ENCODE measurements at regions not wholly inside any gene's neighbourhood (a gene's known extent, or its start where the extent isn't known, plus 50 kb on each side); places are given as distances from the start of the nearest gene placed in this dataset.

- Histone ChIP-seq H3K4me1 (ENCODE audit: control insufficient read depth in 2 of 2, insufficient read depth in 2 of 2, low read length in 1 of 2) (peaks cover 0 to 2% of the 10 kb centered on the region in 2 donors), H3K27me3 (ENCODE audit: control insufficient read depth in 1 of 2, insufficient read depth in 2 of 2, low read length in 2 of 2) (no peaks in the 10 kb centered on the region), H3K9me3 (ENCODE audit: control insufficient read depth in 2 of 2, insufficient read depth in 1 of 2, low read depth in 1 of 2, low read length in 1 of 2) (peaks cover 0 to 3% of the 10 kb centered on the region in 2 donors), H3K4me3 (ENCODE audit: low read depth in 1 of 2, low read length in 2 of 2) (no peak overlapping the region), H3K36me3 (ENCODE audit: control insufficient read depth in 2 of 2, insufficient read depth in 2 of 2, low read length in 1 of 2) (no peaks in the 10 kb centered on the region), H3K27ac (ENCODE audit: low read depth in 2 of 2, low read length in 1 of 2) (no peak overlapping the region)
- WGBS, 2 donors = 67 to 77% methylated on average over 11 of the region's 11 CpGs
Observed at GRCh38 chr5:6003040-6003825, 375.1 kb downstream of the MED10 start.

- WGBS, 2 donors = 35 to 48% methylated on average over 6 of the region's 6 CpGs
- Histone ChIP-seq H3K4me3 (ENCODE audit: low read depth in 1 of 2, low read length in 2 of 2) (no peak overlapping the region), H3K4me1 (ENCODE audit: control insufficient read depth in 2 of 2, insufficient read depth in 2 of 2, low read length in 1 of 2) (peaks cover 0 to 2% of the 10 kb centered on the region in 2 donors), H3K27me3 (ENCODE audit: control insufficient read depth in 1 of 2, insufficient read depth in 2 of 2, low read length in 2 of 2) (no peaks in the 10 kb centered on the region), H3K9me3 (ENCODE audit: control insufficient read depth in 2 of 2, insufficient read depth in 1 of 2, low read depth in 1 of 2, low read length in 1 of 2) (peaks cover 3 to 5% of the 10 kb centered on the region in 2 donors), H3K36me3 (ENCODE audit: control insufficient read depth in 2 of 2, insufficient read depth in 2 of 2, low read length in 1 of 2) (no peaks in the 10 kb centered on the region), H3K27ac (ENCODE audit: low read depth in 2 of 2, low read length in 1 of 2) (no peak overlapping the region)
Observed at GRCh38 chr5:6000867-6001266, 377.5 kb downstream of the MED10 start.

GRCh38 chr5:5995819-5996218 lies 382.5 kb downstream of the MED10 start:
- no peak overlapping the region for H3K4me3 ChIP-seq (ENCODE audit: low read depth in 1 of 2, low read length in 2 of 2)
- peaks cover 3 to 5% of the 10 kb centered on the region in 2 donors for H3K9me3 ChIP-seq (ENCODE audit: control insufficient read depth in 2 of 2, insufficient read depth in 1 of 2, low read depth in 1 of 2, low read length in 1 of 2)
- H3K27me3 ChIP-seq (ENCODE audit: control insufficient read depth in 1 of 2, insufficient read depth in 2 of 2, low read length in 2 of 2) = no peaks in the 10 kb centered on the region
- H3K27ac ChIP-seq (ENCODE audit: low read depth in 2 of 2, low read length in 1 of 2) = no peak overlapping the region
- peaks cover 0 to under 1% of the 10 kb centered on the region in 2 donors for H3K4me1 ChIP-seq (ENCODE audit: control insufficient read depth in 2 of 2, insufficient read depth in 2 of 2, low read length in 1 of 2)
- H3K36me3 ChIP-seq (ENCODE audit: control insufficient read depth in 2 of 2, insufficient read depth in 2 of 2, low read length in 1 of 2) = no peaks in the 10 kb centered on the region

DNA sequence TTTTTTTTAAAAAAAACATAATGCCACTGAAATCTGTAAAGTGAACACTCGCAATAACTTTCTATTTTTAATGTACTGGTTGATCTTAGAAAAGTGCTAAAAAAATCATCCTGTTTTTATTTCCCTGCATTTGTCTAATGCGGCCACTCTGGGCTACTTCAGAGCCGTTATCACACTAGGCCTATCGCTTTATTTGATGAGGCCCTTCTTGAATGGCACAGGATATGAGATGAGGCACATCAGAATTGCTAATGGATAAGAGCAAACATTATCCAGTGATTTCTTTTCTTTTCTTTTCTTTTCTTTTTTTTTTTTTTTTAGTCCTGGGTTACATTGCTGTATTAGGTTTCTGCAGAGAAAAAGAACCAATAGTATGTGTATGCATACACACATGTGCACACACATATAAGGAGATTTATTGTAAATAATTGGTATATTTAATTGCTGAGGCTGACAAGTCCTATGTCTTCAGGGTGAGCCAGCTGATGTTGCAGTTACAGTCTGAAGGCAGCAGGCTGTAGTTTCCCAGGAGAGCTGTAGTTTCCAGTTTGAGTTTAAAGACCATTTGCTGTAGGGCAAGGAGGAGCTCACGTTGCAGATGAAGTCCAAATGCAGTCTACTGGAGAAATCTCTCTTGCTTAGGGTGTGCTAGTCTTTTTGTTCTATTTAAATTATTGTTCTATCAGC lies 391.7 kb downstream of the MED10 start:
- Histone ChIP-seq H3K4me1 (ENCODE audit: control insufficient read depth in 2 of 2, insufficient read depth in 2 of 2, low read length in 1 of 2) (no peaks in the 10 kb centered on the region), H3K4me3 (ENCODE audit: low read depth in 1 of 2, low read length in 2 of 2) (no peak overlapping the region), H3K36me3 (ENCODE audit: control insufficient read depth in 2 of 2, insufficient read depth in 2 of 2, low read length in 1 of 2) (no peaks in the 10 kb centered on the region), H3K27me3 (ENCODE audit: control insufficient read depth in 1 of 2, insufficient read depth in 2 of 2, low read length in 2 of 2) (no peaks in the 10 kb centered on the region), H3K27ac (ENCODE audit: low read depth in 2 of 2, low read length in 1 of 2) (no peak overlapping the region), H3K9me3 (ENCODE audit: control insufficient read depth in 2 of 2, insufficient read depth in 1 of 2, low read depth in 1 of 2, low read length in 1 of 2) (no peaks in the 10 kb centered on the region)
- 76 to 78% methylated on average over 5 of the region's 5 CpGs for WGBS, 2 donors

GRCh38 chr5:5985332-5985731 lies 393.0 kb downstream of the MED10 start:
- no peak overlapping the region for H3K4me3 ChIP-seq (ENCODE audit: low read depth in 1 of 2, low read length in 2 of 2)
- 84 to 96% methylated on average over 2 of the region's 2 CpGs for WGBS, 2 donors
- no peaks in the 10 kb centered on the region for H3K36me3 ChIP-seq (ENCODE audit: control insufficient read depth in 2 of 2, insufficient read depth in 2 of 2, low read length in 1 of 2)
- H3K9me3 ChIP-seq (ENCODE audit: control insufficient read depth in 2 of 2, insufficient read depth in 1 of 2, low read depth in 1 of 2, low read length in 1 of 2) = no peaks in the 10 kb centered on the region
- no peaks in the 10 kb centered on the region for H3K27me3 ChIP-seq (ENCODE audit: control insufficient read depth in 1 of 2, insufficient read depth in 2 of 2, low read length in 2 of 2)
- no peaks in the 10 kb centered on the region for H3K4me1 ChIP-seq (ENCODE audit: control insufficient read depth in 2 of 2, insufficient read depth in 2 of 2, low read length in 1 of 2)
- H3K27ac ChIP-seq (ENCODE audit: low read depth in 2 of 2, low read length in 1 of 2) = no peak overlapping the region

DNA sequence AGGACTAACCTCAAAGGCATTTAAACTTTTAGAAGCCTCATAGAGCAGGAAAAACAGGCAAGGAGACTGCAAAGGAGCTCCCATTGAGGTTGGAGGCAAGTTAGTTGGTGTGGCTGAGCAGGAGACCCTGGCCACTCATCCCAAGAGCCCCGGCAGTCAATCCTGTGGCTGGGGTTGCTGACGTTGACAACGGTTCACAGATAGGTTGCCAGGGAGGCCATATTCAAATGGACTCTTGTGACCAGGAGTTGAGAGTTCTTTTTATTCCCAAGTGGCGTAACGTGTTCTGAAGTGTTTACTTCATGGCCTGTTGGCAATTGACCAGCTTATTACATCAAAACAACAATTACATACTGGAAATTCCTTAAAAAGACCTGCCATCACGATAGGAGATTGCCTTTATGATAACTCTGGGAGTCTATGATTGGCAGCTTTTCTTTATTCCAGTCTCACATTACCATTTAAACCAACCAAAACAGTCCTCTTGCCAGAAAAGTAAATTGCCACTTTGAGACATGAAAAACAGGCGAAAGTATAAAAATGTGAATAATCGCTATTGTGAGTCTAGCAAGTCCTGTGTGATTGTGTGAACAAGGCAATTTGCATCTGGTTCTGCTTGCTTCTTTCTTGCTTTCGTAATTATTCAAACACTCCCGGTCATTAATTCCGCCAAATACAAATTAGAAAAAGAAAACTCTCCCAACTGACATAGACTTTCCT lies 394.9 kb downstream of the MED10 start:
- 80 to 85% methylated on average over 11 of the region's 11 CpGs for WGBS, 2 donors

DNA sequence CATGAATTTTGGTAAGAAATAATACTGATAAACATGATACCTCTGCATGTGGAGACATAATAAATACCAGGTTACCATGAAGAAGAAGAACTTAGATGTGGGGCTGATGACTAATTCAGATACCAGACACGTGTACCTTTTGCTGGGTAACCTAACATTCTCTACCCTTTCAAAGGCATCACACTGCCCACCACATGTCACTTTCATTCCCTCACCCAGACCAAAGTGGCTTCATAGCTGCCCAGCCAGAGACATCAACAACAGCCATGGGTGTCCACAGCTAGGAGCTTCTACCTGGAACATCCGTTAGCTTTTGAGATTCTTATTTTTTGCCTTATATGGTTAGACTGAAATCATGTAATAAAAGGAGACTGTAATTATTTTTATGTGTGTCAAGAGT lies 396.8 kb downstream of the MED10 start:
- H3K4me1 ChIP-seq (ENCODE audit: control insufficient read depth in 2 of 2, insufficient read depth in 2 of 2, low read length in 1 of 2) = no peaks in the 10 kb centered on the region
- no peaks in the 10 kb centered on the region for H3K9me3 ChIP-seq (ENCODE audit: control insufficient read depth in 2 of 2, insufficient read depth in 1 of 2, low read depth in 1 of 2, low read length in 1 of 2)
- H3K27me3 ChIP-seq (ENCODE audit: control insufficient read depth in 1 of 2, insufficient read depth in 2 of 2, low read length in 2 of 2) = no peaks in the 10 kb centered on the region
- H3K4me3 ChIP-seq (ENCODE audit: low read depth in 1 of 2, low read length in 2 of 2) = no peak overlapping the region
- no peaks in the 10 kb centered on the region for H3K36me3 ChIP-seq (ENCODE audit: control insufficient read depth in 2 of 2, insufficient read depth in 2 of 2, low read length in 1 of 2)
- no peak overlapping the region for H3K27ac ChIP-seq (ENCODE audit: low read depth in 2 of 2, low read length in 1 of 2)
- 75 to 81% methylated on average over 2 of the region's 2 CpGs for WGBS, 2 donors

More for the DNA sequence above, 394.9 kb downstream of the MED10 start:
- H3K36me3 ChIP-seq (ENCODE audit: control insufficient read depth in 2 of 2, insufficient read depth in 2 of 2, low read length in 1 of 2) = no peaks in the 10 kb centered on the region
- no peaks in the 10 kb centered on the region for H3K4me1 ChIP-seq (ENCODE audit: control insufficient read depth in 2 of 2, insufficient read depth in 2 of 2, low read length in 1 of 2)
- H3K27me3 ChIP-seq (ENCODE audit: control insufficient read depth in 1 of 2, insufficient read depth in 2 of 2, low read length in 2 of 2) = no peaks in the 10 kb centered on the region
- H3K27ac ChIP-seq (ENCODE audit: low read depth in 2 of 2, low read length in 1 of 2) = no peak overlapping the region
- H3K9me3 ChIP-seq (ENCODE audit: control insufficient read depth in 2 of 2, insufficient read depth in 1 of 2, low read depth in 1 of 2, low read length in 1 of 2) = no peaks in the 10 kb centered on the region
- no peak overlapping the region for H3K4me3 ChIP-seq (ENCODE audit: low read depth in 1 of 2, low read length in 2 of 2)

DNA sequence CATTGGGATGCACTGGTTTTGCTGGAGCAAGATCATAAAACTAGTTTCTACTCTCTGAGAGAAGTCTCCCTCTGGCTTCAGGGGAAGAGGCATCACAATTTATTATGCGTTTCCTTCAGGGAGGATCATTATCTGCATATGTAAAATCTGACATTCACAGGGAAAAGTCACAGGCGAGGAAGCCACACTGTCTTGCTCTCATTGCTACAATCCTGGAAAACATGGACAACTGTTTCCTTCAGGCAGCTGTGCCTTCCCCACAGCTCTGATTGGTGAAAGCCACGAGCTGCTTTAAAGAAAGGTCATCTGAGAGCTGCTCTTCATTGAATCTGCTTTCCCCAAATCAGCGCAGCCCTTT lies 397.8 kb downstream of the MED10 start:
- Histone ChIP-seq H3K9me3 (ENCODE audit: control insufficient read depth in 2 of 2, insufficient read depth in 1 of 2, low read depth in 1 of 2, low read length in 1 of 2) (no peaks in the 10 kb centered on the region), H3K4me1 (ENCODE audit: control insufficient read depth in 2 of 2, insufficient read depth in 2 of 2, low read length in 1 of 2) (no peaks in the 10 kb centered on the region), H3K27me3 (ENCODE audit: control insufficient read depth in 1 of 2, insufficient read depth in 2 of 2, low read length in 2 of 2) (no peaks in the 10 kb centered on the region), H3K36me3 (ENCODE audit: control insufficient read depth in 2 of 2, insufficient read depth in 2 of 2, low read length in 1 of 2) (no peaks in the 10 kb centered on the region), H3K27ac (ENCODE audit: low read depth in 2 of 2, low read length in 1 of 2) (no peak overlapping the region), H3K4me3 (ENCODE audit: low read depth in 1 of 2, low read length in 2 of 2) (no peak overlapping the region)
- WGBS, 2 donors = 57 to 62% methylated on average over 4 of the region's 4 CpGs

GRCh38 chr5:5979761-5980537 lies 398.4 kb downstream of the MED10 start:
- H3K4me1 ChIP-seq (ENCODE audit: control insufficient read depth in 2 of 2, insufficient read depth in 2 of 2, low read length in 1 of 2) = no peaks in the 10 kb centered on the region
- no peaks in the 10 kb centered on the region for H3K36me3 ChIP-seq (ENCODE audit: control insufficient read depth in 2 of 2, insufficient read depth in 2 of 2, low read length in 1 of 2)
- H3K9me3 ChIP-seq (ENCODE audit: control insufficient read depth in 2 of 2, insufficient read depth in 1 of 2, low read depth in 1 of 2, low read length in 1 of 2) = no peaks in the 10 kb centered on the region
- no peak overlapping the region for H3K4me3 ChIP-seq (ENCODE audit: low read depth in 1 of 2, low read length in 2 of 2)
- H3K27me3 ChIP-seq (ENCODE audit: control insufficient read depth in 1 of 2, insufficient read depth in 2 of 2, low read length in 2 of 2) = no peaks in the 10 kb centered on the region
- H3K27ac ChIP-seq (ENCODE audit: low read depth in 2 of 2, low read length in 1 of 2) = no peak overlapping the region
- WGBS, 2 donors = 43 to 44% methylated on average over 6 of the region's 6 CpGs
